Hepatocyte (in vitro differentiated cells): ENCODE measurements at regions not wholly inside any gene's neighbourhood (a gene's known extent, or its start where the extent isn't known, plus 50 kb on each side); places are given as distances from the start of the nearest gene placed in this dataset.

ENCODE experiments used
- CTCF ChIP-seq: fragments of 200-600 bp; sonication (generic); IDR thresholded peaks from 2 replicates; pipeline ENCODE4 v1.5.1; 2016; ENCODE audit warnings: antibody characterized with exemption, mild to moderate bottlenecking; ENCODE audit not compliant: poor library complexity
- EZH2 ChIP-seq: fragments of 200-600 bp; sonication (generic); IDR thresholded peaks from 2 replicates; pipeline ENCODE4 v1.6.1; 2016; ENCODE audit warnings: antibody characterized with exemption, mild to moderate bottlenecking, borderline replicate concordance
- EZH2phosphoT487 ChIP-seq: fragments of 200-600 bp; sonication (generic); IDR thresholded peaks from one replicate; pipeline ENCODE4 v1.6.1; 2018; ENCODE audit warnings: antibody characterized with exemption, mild to moderate bottlenecking, low read depth, moderate library complexity; ENCODE audit not compliant: unreplicated experiment, severe bottlenecking

GRCh38 chr2:126781206-126781605, 117.5 kb upstream of the TEX51 start:
- TF ChIP-seq CTCF: no peak
- TF ChIP-seq EZH2: no peak
- no peak for TF ChIP-seq EZH2phosphoT487
